ENCODE measurements at regions not wholly inside any gene's neighbourhood (a gene's known extent, or its start where the extent isn't known, plus 50 kb on each side); places are given as distances from the start of the nearest gene placed in this dataset.
"Not testable (repeated sequence)": the region's sequence is repeated elsewhere in the genome, so short reads cannot be mapped to it uniquely, and the experiment has no call there.

GRCh38 chr9:87049929-87050608 is 102.8 kb upstream of the GAS1 start:
- H4K8ac ChIP-seq (ENCODE audit: extremely low read depth, insufficient read depth, low read length); H3K4me3 ChIP-seq (ENCODE audit: extremely low read depth in 1 of 4, insufficient read depth in 2 of 4, low read depth in 3 of 4, low read length in 4 of 4); H3K9me3 ChIP-seq (ENCODE audit: insufficient read depth in 2 of 2, low read depth in 1 of 2, low read length in 1 of 2); H3K27ac ChIP-seq (ENCODE audit: low read depth, low read length); H3K56ac ChIP-seq (replicated peaks; ENCODE audit: insufficient read length, low read depth, low read length); H2AK5ac ChIP-seq (ENCODE audit: low read depth, low read length); H2AFZ ChIP-seq (ENCODE audit: low read length); H3K36me3 ChIP-seq (ENCODE audit: control insufficient read depth in 2 of 4, insufficient read depth in 4 of 4, low read length in 3 of 4); H3K4me2 ChIP-seq (ENCODE audit: insufficient read depth in 1 of 2, low read depth in 2 of 2, low read length in 2 of 2); H2BK120ac ChIP-seq (replicated peaks; ENCODE audit: low read depth, low read length); H4K91ac ChIP-seq (replicated peaks; ENCODE audit: insufficient read length, low read length); H3K18ac ChIP-seq (ENCODE audit: extremely low read depth, low read length); DNase-seq (ENCODE audit: low read depth in 1 of 2, low spot score in 2 of 2); H3K9ac ChIP-seq (replicated peaks in 1 of 4; ENCODE audit: extremely low read depth in 1 of 4, low read depth in 3 of 4, low read length in 3 of 4); H3K23ac ChIP-seq (ENCODE audit: insufficient read length); H3K79me2 ChIP-seq (ENCODE audit: control insufficient read depth in 1 of 2, insufficient read depth in 2 of 2, low read length in 2 of 2); H4K20me1 ChIP-seq (replicated peaks in 1 of 2; ENCODE audit: control insufficient read depth in 1 of 2, insufficient read depth in 2 of 2, low read length in 2 of 2); H3K27me3 ChIP-seq (replicated peaks in 1 of 4; ENCODE audit: control insufficient read depth in 3 of 4, extremely low read depth in 1 of 4, insufficient read depth in 3 of 4, low read length in 3 of 4); FAIRE-seq; H3K79me1 ChIP-seq (ENCODE audit: low read depth, low read length); H2BK5ac ChIP-seq (ENCODE audit: low read depth, low read length); H2BK20ac ChIP-seq (ENCODE audit: low read length); H4K5ac ChIP-seq (ENCODE audit: insufficient read length, low read depth, low read length); POLR2A ChIA-PET (ENCODE audit: partially characterized antibody); H2BK12ac ChIP-seq (ENCODE audit: low read depth, low read length); H3K4me1 ChIP-seq (replicated peaks in 1 of 4; ENCODE audit: control insufficient read depth in 3 of 4, insufficient read depth in 4 of 4, low read length in 3 of 4); H2BK15ac ChIP-seq (ENCODE audit: low read length); CTCF ChIA-PET (ENCODE audit: partially characterized antibody); H3K23me2 ChIP-seq (ENCODE audit: low read depth, low read length); H3K14ac ChIP-seq (ENCODE audit: insufficient read length); H3K4ac ChIP-seq (replicated peaks; ENCODE audit: insufficient read length, low read depth, low read length): not testable (repeated sequence)
- WGBS, 2 experiments (ENCODE audit: extremely low coverage in 1 of 2, insufficient coverage in 1 of 2, insufficient read length in 1 of 2, insufficient replicate concordance in 2 of 2, low coverage in 1 of 2, low lambda C conversion rate in 2 of 2, missing lambda C conversion rate in 1 of 2): 86% methylated on average over 2 of the region's 2 CpGs; no CpG with 5 or more reads in 1 of the 2 experiments
